Body of pancreas (tissue), 4 donors: ENCODE measurements at regions not wholly inside any gene's neighbourhood (a gene's known extent, or its start where the extent isn't known, plus 50 kb on each side); places are given as distances from the start of the nearest gene placed in this dataset.

Source experiments
- ATAC-seq: fragments of 150-250 bp; one replicate; pipeline ENCODE4 v1.9.1; 2016
- DNase-seq, 4 donors: peaks; one replicate each; pipeline ENCODE4 v3.0.0-alpha.2; 2019
- H3K27ac ChIP-seq, 4 donors: fragments of 200-600 bp; sonication (generic); 1 replicate in 3 of 4; 2 replicates in 1 of 4; pipeline versions ENCODE4 v1.5.1 to v1.6.1; 2016 to 2019; ENCODE audit warnings: mild to moderate bottlenecking in 1 of 4, mixed read lengths in 1 of 4, moderate library complexity in 1 of 4
- H3K27me3 ChIP-seq, 2 donors: fragments of 200-600 bp; sonication (generic); one replicate each; pipeline ENCODE4 v1.6.0; 2016; ENCODE audit warnings: mild to moderate bottlenecking in 1 of 2
- H3K36me3 ChIP-seq, 2 donors: fragments of 200-600 bp; sonication (generic); replicated peaks in 1 of 2; 2 replicates each; pipeline ENCODE4 v1.5.1; 2016; ENCODE audit warnings: low read depth in 2 of 2; ENCODE audit not compliant: insufficient read depth in 1 of 2
- H3K4me1 ChIP-seq: fragments of 200-600 bp; sonication (generic); one replicate; pipeline ENCODE4 v1.6.0; 2016
- H3K4me3 ChIP-seq, 2 donors: fragments of 200-600 bp; sonication (generic); 1 replicate in 1 of 2; 2 replicates in 1 of 2; pipeline ENCODE4 v1.5.1; 2016 to 2019
- H3K9me3 ChIP-seq, 3 donors: fragments of 200-600 bp; sonication (generic); 1 replicate in 2 of 3; 2 replicates in 1 of 3; pipeline ENCODE4 v1.5.1; 2016
- CTCF ChIP-seq, 7 experiments: fragments of 450-650 bp in 4 of 7; fragments of 200-600 bp in 3 of 7; sonication (generic) in 3 of 7; IDR thresholded peaks; one replicate each; pipeline ENCODE4 v1.5.1; 2016 to 2019; ENCODE audit warnings: antibody characterized with exemption in 7 of 7
- POLR2A ChIP-seq, 3 donors: fragments of 450-650 bp; IDR thresholded peaks; one replicate each; pipeline ENCODE4 v1.6.1; 2016; ENCODE audit warnings: antibody characterized with exemption in 3 of 3, mild to moderate bottlenecking in 2 of 3
- whole genome bisulfite sequencing, 2 donors: methylation state at CpG; one replicate each; pipeline ENCODE4 v1.1.5; 2017; 5-methylcytosine and 5-hydroxymethylcytosine counted together
- intact Hi-C: fragments of 100-400 bp; cut with DNase I; formaldehyde crosslinking; loops from one replicate; pipeline ENCODE4 v1.15.1; 2023

GRCh38 chr5:144798595-144798994 is 627.9 kb downstream of the KCTD16 start:
- DNase-seq (no peak), ATAC-seq (no peak)
- 81 to 90% methylated on average over 1 of the region's 1 CpG for WGBS, 2 donors
- intact Hi-C loops, result no loop called here
- TF ChIP-seq POLR2A (IDR thresholded peaks at IDR 0.05) (no peak), CTCF (IDR thresholded peaks at IDR 0.05) (no peak)
- Histone ChIP-seq H3K27ac (no peak overlapping the region), H3K4me1 (no peaks in the 10 kb centered on the region), H3K9me3 (no peaks in the 10 kb centered on the region), H3K36me3 (no peaks in the 10 kb centered on the region), H3K27me3 (no peaks in the 10 kb centered on the region), H3K4me3 (no peak overlapping the region)

GRCh38 chr5:144794922-144795321 is 624.2 kb downstream of the KCTD16 start:
- ATAC-seq (no peak), DNase-seq (no peak)
- TF ChIP-seq CTCF (IDR thresholded peaks at IDR 0.05) (no peak), POLR2A (IDR thresholded peaks at IDR 0.05) (no peak)
- intact Hi-C loops, result no loop called here
- no peaks in the 10 kb centered on the region for H3K9me3 ChIP-seq
- 97 to 100% methylated on average over 1 of the region's 1 CpG for WGBS, 2 donors
- no peak overlapping the region for H3K4me3 ChIP-seq
- H3K27ac ChIP-seq, result no peak overlapping the region
- no peaks in the 10 kb centered on the region for H3K27me3 ChIP-seq
- no peaks in the 10 kb centered on the region for H3K4me1 ChIP-seq
- H3K36me3 ChIP-seq, result no peaks in the 10 kb centered on the region

- ATAC-seq, result no peak
- intact Hi-C loops, result no loop called here
- 82 to 86% methylated on average over 3 of the region's 3 CpGs for WGBS, 2 donors
- Histone ChIP-seq H3K27ac (no peak overlapping the region), H3K36me3 (no peaks in the 10 kb centered on the region), H3K9me3 (no peaks in the 10 kb centered on the region), H3K4me1 (no peaks in the 10 kb centered on the region), H3K4me3 (no peak overlapping the region), H3K27me3 (no peaks in the 10 kb centered on the region)
- no peak for DNase-seq
- TF ChIP-seq POLR2A (IDR thresholded peaks at IDR 0.05) (no peak), CTCF (IDR thresholded peaks at IDR 0.05) (no peak)
Measured at GRCh38 chr5:144788556-144788955, 617.9 kb downstream of the KCTD16 start.

- intact Hi-C loops, result no loop called here
- WGBS, 2 donors, result 64 to 65% methylated on average over 1 of the region's 1 CpG
- no peak for DNase-seq
- no peak for ATAC-seq
- H3K9me3 ChIP-seq, result no peaks in the 10 kb centered on the region
- no peaks in the 10 kb centered on the region for H3K36me3 ChIP-seq
- TF ChIP-seq CTCF (IDR thresholded peaks at IDR 0.05), result no peak
- TF ChIP-seq POLR2A (IDR thresholded peaks at IDR 0.05), result no peak
- H3K4me3 ChIP-seq, result no peak overlapping the region
- H3K4me1 ChIP-seq, result no peaks in the 10 kb centered on the region
- H3K27me3 ChIP-seq, result no peaks in the 10 kb centered on the region
- H3K27ac ChIP-seq, result no peak overlapping the region
Measured at GRCh38 chr5:144788046-144788445, 617.4 kb downstream of the KCTD16 start.

GRCh38 chr5:144779368-144779767 is 608.7 kb downstream of the KCTD16 start:
- Histone ChIP-seq H3K27me3 (no peaks in the 10 kb centered on the region), H3K4me1 (no peaks in the 10 kb centered on the region), H3K9me3 (no peaks in the 10 kb centered on the region), H3K27ac (no peak overlapping the region), H3K36me3 (no peaks in the 10 kb centered on the region), H3K4me3 (no peak overlapping the region)
- intact Hi-C loops, result no loop called here
- no peak for TF ChIP-seq POLR2A (IDR thresholded peaks at IDR 0.05)
- no peak for TF ChIP-seq CTCF (IDR thresholded peaks at IDR 0.05)
- ATAC-seq (no peak), DNase-seq (no peak)
- WGBS, 2 donors, result 73 to 96% methylated on average over 3 of the region's 3 CpGs
